IMR-90 (cell line): ENCODE measurements at regions not wholly inside any gene's neighbourhood (a gene's known extent, or its start where the extent isn't known, plus 50 kb on each side); places are given as distances from the start of the nearest gene placed in this dataset.
A peak's percentile ranks its signal among the peaks of the same experiment; 100 is the strongest.

Experiments used
- ATAC-seq: fragments of 200-7000 bp; cut with Tn5 transposase; 2 replicates; pipeline ENCODE4 v1.9.1; 2020; ENCODE audit warnings: low read depth, mild to moderate bottlenecking, moderate library complexity
- BruUV-seq: library from RNA; stranded (reverse); fragments of 400-500 nt; replicated peaks from 2 replicates; lab custom pipeline; 2021; lab: Mats Ljungman, UMichigan
- CTCF ChIA-PET: fragments of 300-600 bp; formaldehyde crosslinking; extraction: SDS; loops from one replicate; lab custom pipeline; 2021; ENCODE audit warnings: antibody characterized with exemption; lab: Yijun Ruan, JAX
- POLR2A ChIA-PET: fragments of 300-600 bp; sonication (Branson Sonifier 250); formaldehyde crosslinking; loops from one replicate; lab custom pipeline; 2022; ENCODE audit warnings: antibody characterized with exemption; ENCODE audit not compliant: unreplicated experiment; lab: Charles Lee
- DNase-seq: peaks from one replicate; pipeline ENCODE4 v3.0.0; 2013
- H2AFZ ChIP-seq: replicated peaks from 2 replicates; pipeline ENCODE3; 2013; ENCODE audit warnings: low read length, mild to moderate bottlenecking; ENCODE audit not compliant: poor library complexity
- H2AK5ac ChIP-seq: 2 replicates; pipeline ENCODE4 v1.6.1; 2013; ENCODE audit warnings: low read depth, low read length, inconsistent platforms
- H2AK9ac ChIP-seq: replicated peaks from 2 replicates; pipeline ENCODE3; 2013; ENCODE audit warnings: mild to moderate bottlenecking, low read depth, low read length, moderate library complexity; ENCODE audit not compliant: poor library complexity
- H2BK120ac ChIP-seq: 2 replicates; pipeline ENCODE4 v1.6.1; 2013; ENCODE audit warnings: low read depth, low read length, inconsistent platforms
- H2BK15ac ChIP-seq: 3 replicates; pipeline ENCODE4 v1.6.1; 2013; ENCODE audit warnings: low read depth, low read length, inconsistent platforms
- H2BK20ac ChIP-seq: 2 replicates; pipeline ENCODE4 v1.6.1; 2013; ENCODE audit warnings: low read depth, mild to moderate bottlenecking, inconsistent platforms, low read length, moderate library complexity
- H2BK5ac ChIP-seq: 2 replicates; pipeline ENCODE4 v1.6.1; 2013; ENCODE audit warnings: mild to moderate bottlenecking, low read depth, low read length, inconsistent platforms; ENCODE audit not compliant: poor library complexity, severe bottlenecking
- H3K14ac ChIP-seq: replicated peaks from 2 replicates; pipeline ENCODE4 v1.6.1; 2013; ENCODE audit warnings: low read depth, low read length, inconsistent platforms
- H3K18ac ChIP-seq: 2 replicates; pipeline ENCODE4 v1.6.1; 2013; ENCODE audit warnings: low read depth, low read length, control low read depth
- H3K23ac ChIP-seq: 2 replicates; pipeline ENCODE4 v1.6.1; 2013; ENCODE audit warnings: low read depth, low read length, inconsistent platforms
- H3K27ac ChIP-seq: 2 replicates; pipeline ENCODE4 v1.5.1; 2013; ENCODE audit warnings: mild to moderate bottlenecking, control low read depth, low read length; ENCODE audit not compliant: insufficient read depth
- H3K27me3 ChIP-seq: 2 replicates; pipeline ENCODE4 v1.6.1; 2013; ENCODE audit warnings: low read length; ENCODE audit not compliant: control insufficient read depth, insufficient read depth
- H3K36me3 ChIP-seq: 2 replicates; pipeline ENCODE4 v1.6.1; 2013; ENCODE audit warnings: low read length, mixed read lengths; ENCODE audit not compliant: control insufficient read depth, insufficient read depth
- H3K4ac ChIP-seq: 2 replicates; pipeline ENCODE4 v1.6.1; 2013; ENCODE audit warnings: low read depth, low read length, inconsistent platforms
- H3K4me1 ChIP-seq: 2 replicates; pipeline ENCODE4 v1.6.1; 2013; ENCODE audit warnings: low read length, mixed read lengths; ENCODE audit not compliant: control insufficient read depth, insufficient read depth
- H3K4me2 ChIP-seq: 2 replicates; pipeline ENCODE4 v1.6.1; 2013; ENCODE audit warnings: low read depth, mild to moderate bottlenecking, control low read depth, low read length, moderate library complexity
- H3K4me3 ChIP-seq: 2 replicates; pipeline ENCODE4 v1.5.1; 2013; ENCODE audit warnings: low read depth, mild to moderate bottlenecking, control low read depth, low read length, moderate library complexity; ENCODE audit not compliant: insufficient read depth
- H3K56ac ChIP-seq: 2 replicates; pipeline ENCODE4 v1.6.1; 2013; ENCODE audit warnings: low read length, inconsistent platforms; ENCODE audit not compliant: insufficient read depth; ENCODE audit errors: extremely low read depth
- H3K79me1 ChIP-seq, 2 experiments: 2 replicates each; pipeline ENCODE4 v1.6.1; 2013; ENCODE audit warnings: low read length in 2 of 2, inconsistent platforms in 1 of 2, low read depth in 1 of 2
- H3K9ac ChIP-seq: 2 replicates; pipeline ENCODE4 v1.6.1; 2013; ENCODE audit warnings: low read depth, low read length, control low read depth
- H3K9me1 ChIP-seq: 2 replicates; pipeline ENCODE4 v1.6.1; 2013; ENCODE audit warnings: low read length, inconsistent platforms; ENCODE audit not compliant: insufficient read depth
- H3K9me3 ChIP-seq: 2 replicates; pipeline ENCODE4 v1.6.1; 2013; ENCODE audit warnings: low read length; ENCODE audit not compliant: control insufficient read depth, insufficient read depth
- H4K20me1 ChIP-seq: 2 replicates; pipeline ENCODE4 v1.6.1; 2013; ENCODE audit warnings: low read length, inconsistent platforms; ENCODE audit not compliant: insufficient read depth
- H4K5ac ChIP-seq: 2 replicates; pipeline ENCODE4 v1.6.1; 2013; ENCODE audit warnings: mild to moderate bottlenecking, low read depth, low read length, control low read depth
- H4K8ac ChIP-seq, 2 experiments: 2 replicates each; pipeline ENCODE4 v1.6.1; 2013; ENCODE audit warnings: low read depth in 2 of 2, low read length in 2 of 2, control low read depth in 1 of 2, inconsistent platforms in 1 of 2
- H4K91ac ChIP-seq: 2 replicates; pipeline ENCODE4 v1.6.1; 2013; ENCODE audit warnings: low read depth, low read length, inconsistent platforms; ENCODE audit not compliant: insufficient read depth
- BHLHE40 ChIP-seq: fragments of 150-350 bp; IDR thresholded peaks from 2 replicates; pipeline ENCODE4 v1.6.1; 2016; ENCODE audit warnings: mild to moderate bottlenecking, low read depth, low read length
- CHD1 ChIP-seq: IDR thresholded peaks from 2 replicates; pipeline ENCODE4 v1.6.1; 2012; ENCODE audit warnings: low read depth, low read length, improper control_type of control experiment
- FOS ChIP-seq: fragments of 150-350 bp; IDR thresholded peaks from 2 replicates; pipeline ENCODE4 v1.6.1; 2016; ENCODE audit warnings: low read depth, low read length
- MAFK ChIP-seq: IDR thresholded peaks from 2 replicates; pipeline ENCODE4 v1.6.1; 2012; ENCODE audit warnings: low read depth, low read length, improper control_type of control experiment
- MXI1 ChIP-seq: IDR thresholded peaks from 2 replicates; pipeline ENCODE4 v1.6.1; 2012; ENCODE audit warnings: low read depth, mild to moderate bottlenecking, low read length, moderate library complexity, borderline replicate concordance
- NFE2L2 ChIP-seq: fragments of 150-350 bp; IDR thresholded peaks from 2 replicates; pipeline ENCODE4 v1.6.1; 2016; ENCODE audit warnings: low read depth, mild to moderate bottlenecking, low read length
- RCOR1 ChIP-seq: IDR thresholded peaks from 2 replicates; pipeline ENCODE4 v1.6.1; 2012; ENCODE audit warnings: mild to moderate bottlenecking, low read length, improper control_type of control experiment; ENCODE audit not compliant: insufficient replicate concordance
- SMC3 ChIP-seq: fragments of 150-350 bp; IDR thresholded peaks from 2 replicates; pipeline ENCODE4 v1.6.1; 2016; ENCODE audit warnings: low read depth, mild to moderate bottlenecking, antibody characterized with exemption, low read length, moderate library complexity
- USF2 ChIP-seq: fragments of 150-350 bp; IDR thresholded peaks from 2 replicates; pipeline ENCODE4 v1.6.1; 2017; ENCODE audit warnings: mild to moderate bottlenecking, antibody characterized with exemption, low read length, low read depth
- WGBS, 2 experiments: methylation state at CpG; one replicate each; pipeline versions ENCODE4 v1.1.5 to v1.1.7; 2013; ENCODE audit warnings: missing lambda C conversion rate in 2 of 2; ENCODE audit not compliant: insufficient read length in 1 of 2; ENCODE audit errors: extremely low coverage in 2 of 2; 5-methylcytosine and 5-hydroxymethylcytosine counted together
- dilution Hi-C: fragments of 300-500 bp; cut with HindIII; formaldehyde crosslinking; loops from one replicate; pipeline ENCODE4 v1.14.3; 2018; ENCODE audit warnings: low sequenced_read_pairs; ENCODE audit not compliant: unreplicated experiment
- in situ Hi-C: fragments of 300-500 bp; cut with MboI; formaldehyde crosslinking; loops from 3 replicates; pipeline ENCODE4 v1.14.3; 2019; ENCODE audit warnings: low sequenced_read_pairs, inconsistent platforms, mixed read lengths
- intact Hi-C: fragments of 100-400 bp; cut with micrococcal nuclease; formaldehyde crosslinking; loops from 2 replicates; pipeline ENCODE4 v1.10.0; 2022

GRCh38 chr11:24312464-24313238 is 184.2 kb upstream of the LUZP2 start:
- Histone ChIP-seq H2AK5ac (no peak overlapping the region), H2BK120ac (no peak overlapping the region), H3K4me3 (no peak overlapping the region), H3K79me1 (no peaks in the 10 kb centered on the region), H2BK20ac (peak overlapping the region; percentile 36), H3K9me3 (peaks cover 7% of the 10 kb centered on the region), H3K14ac (no peak overlapping the region), H3K9ac (no peak overlapping the region), H2BK15ac (no peak overlapping the region), H3K4me1 (peaks cover 2% of the 10 kb centered on the region), H4K20me1 (no peaks in the 10 kb centered on the region), H3K27ac (peak overlapping the region; percentile 25), H3K27me3 (no peaks in the 10 kb centered on the region), H4K8ac (peak overlapping the region in 1 of 2 experiments; percentile 77; a peak in 2 of 4 replicates), H3K56ac (no peak overlapping the region), H3K4ac (peak overlapping the region; percentile 57; the same call in 1 of the 2 replicates), H3K36me3 (no peaks in the 10 kb centered on the region), H4K5ac (peak overlapping the region; percentile 31), H3K9me1 (no peaks in the 10 kb centered on the region), H3K23ac (no peak overlapping the region), H3K18ac (peak overlapping the region; percentile 38; the same call in 1 of the 2 replicates), H2AK9ac (no peak overlapping the region), H4K91ac (no peak overlapping the region), H2AFZ (peak overlapping the region; percentile 63), H3K4me2 (peak overlapping the region; percentile 16; the same call in 1 of the 2 replicates), H2BK5ac (peak overlapping the region; percentile 48)
- DNase-seq = peak; percentile 84
- peak; percentile 90 for ATAC-seq
- BruUV-seq = no TSS peak
- in situ Hi-C loops = no loop called here
- TF ChIP-seq NFE2L2 (no peak), MXI1 (no peak), USF2 (no peak), BHLHE40 (no peak), FOS (no peak), SMC3 (no peak), MAFK (no peak), RCOR1 (no peak), CHD1 (no peak)
- ChIA-PET CTCF (no interaction called here), POLR2A (no interaction called here)
- intact Hi-C loops = no loop called here
- WGBS, 2 experiments = no CpG with 5 or more reads among the region's 2 CpGs
- dilution Hi-C loops = no loop called here
